Activated naive CD4-positive, alpha-beta T cell treated with anti-CD3 and anti-CD28 coated beads for 36 hours (primary cell): ENCODE measurements at regions not wholly inside any gene's neighbourhood (a gene's known extent, or its start where the extent isn't known, plus 50 kb on each side); places are given as distances from the start of the nearest gene placed in this dataset.

Source experiments
- CTCF ChIA-PET: fragments of 350-600 bp; sonication (Branson Sonifier 250); formaldehyde crosslinking; loops from one replicate; lab custom pipeline; 2021; ENCODE audit warnings: antibody characterized with exemption; lab: Charles Lee
- DNase-seq: peaks from one replicate; pipeline ENCODE4 v3.0.0-alpha.2; 2020
- H3K27ac Mint-ChIP-seq: one replicate; pipeline ENCODE4 v1.8.0; 2021; ENCODE audit warnings: mild to moderate bottlenecking, mixed read lengths
- H3K27me3 Mint-ChIP-seq: one replicate; pipeline ENCODE4 v1.8.0; 2021; ENCODE audit warnings: low read depth, mixed read lengths
- H3K36me3 Mint-ChIP-seq: one replicate; pipeline ENCODE4 v1.8.0; 2021; ENCODE audit warnings: low read depth, mixed read lengths
- H3K4me1 Mint-ChIP-seq: one replicate; pipeline ENCODE4 v1.8.0; 2021; ENCODE audit warnings: low read depth, mixed read lengths
- H3K4me3 Mint-ChIP-seq: one replicate; pipeline ENCODE4 v1.8.0; 2021; ENCODE audit warnings: mild to moderate bottlenecking, moderate library complexity, mixed read lengths
- H3K9me3 Mint-ChIP-seq: one replicate; pipeline ENCODE4 v1.8.0; 2021; ENCODE audit warnings: mixed read lengths
- intact Hi-C: fragments of 100-400 bp; cut with micrococcal nuclease; formaldehyde crosslinking; loops from one replicate; pipeline ENCODE4 v1.15.1; 2023

GRCh38 chrX:134747006-134747405, 50.0 kb downstream of the PABIR2 start:
- H3K27ac Mint-ChIP-seq = no peak overlapping the region
- CTCF ChIA-PET = no interaction called here
- H3K9me3 Mint-ChIP-seq = no peaks in the 10 kb centered on the region
- DNase-seq = no peak
- H3K27me3 Mint-ChIP-seq = no peaks in the 10 kb centered on the region
- H3K4me1 Mint-ChIP-seq = no peaks in the 10 kb centered on the region
- no peaks in the 10 kb centered on the region for H3K36me3 Mint-ChIP-seq
- no peak overlapping the region for H3K4me3 Mint-ChIP-seq
- intact Hi-C loops = no loop called here

- H3K36me3 Mint-ChIP-seq = no peaks in the 10 kb centered on the region
- no peaks in the 10 kb centered on the region for H3K4me1 Mint-ChIP-seq
- H3K4me3 Mint-ChIP-seq = no peak overlapping the region
- no peaks in the 10 kb centered on the region for H3K9me3 Mint-ChIP-seq
- intact Hi-C loops = no loop called here
- no peak for DNase-seq
- H3K27me3 Mint-ChIP-seq = no peaks in the 10 kb centered on the region
- CTCF ChIA-PET = no interaction called here
- no peak overlapping the region for H3K27ac Mint-ChIP-seq
These were observed 50.6 kb downstream of the PABIR2 start for GRCh38 chrX:134746410-134746785.

GRCh38 chrX:134745636-134746409, 51.2 kb downstream of the PABIR2 start:
- H3K27ac Mint-ChIP-seq = no peak overlapping the region
- DNase-seq = no peak
- no peaks in the 10 kb centered on the region for H3K27me3 Mint-ChIP-seq
- no peaks in the 10 kb centered on the region for H3K9me3 Mint-ChIP-seq
- no peak overlapping the region for H3K4me3 Mint-ChIP-seq
- CTCF ChIA-PET = no interaction called here
- intact Hi-C loops = no loop called here
- no peaks in the 10 kb centered on the region for H3K4me1 Mint-ChIP-seq
- H3K36me3 Mint-ChIP-seq = no peaks in the 10 kb centered on the region

GRCh38 chrX:134743091-134743490, 53.9 kb downstream of the PABIR2 start:
- no peaks in the 10 kb centered on the region for H3K4me1 Mint-ChIP-seq
- intact Hi-C loops = no loop called here
- H3K36me3 Mint-ChIP-seq = no peaks in the 10 kb centered on the region
- no peak overlapping the region for H3K27ac Mint-ChIP-seq
- peaks cover 2% of the 10 kb centered on the region for H3K27me3 Mint-ChIP-seq
- CTCF ChIA-PET = no interaction called here
- H3K9me3 Mint-ChIP-seq = no peaks in the 10 kb centered on the region
- DNase-seq = no peak
- H3K4me3 Mint-ChIP-seq = no peak overlapping the region

DNA sequence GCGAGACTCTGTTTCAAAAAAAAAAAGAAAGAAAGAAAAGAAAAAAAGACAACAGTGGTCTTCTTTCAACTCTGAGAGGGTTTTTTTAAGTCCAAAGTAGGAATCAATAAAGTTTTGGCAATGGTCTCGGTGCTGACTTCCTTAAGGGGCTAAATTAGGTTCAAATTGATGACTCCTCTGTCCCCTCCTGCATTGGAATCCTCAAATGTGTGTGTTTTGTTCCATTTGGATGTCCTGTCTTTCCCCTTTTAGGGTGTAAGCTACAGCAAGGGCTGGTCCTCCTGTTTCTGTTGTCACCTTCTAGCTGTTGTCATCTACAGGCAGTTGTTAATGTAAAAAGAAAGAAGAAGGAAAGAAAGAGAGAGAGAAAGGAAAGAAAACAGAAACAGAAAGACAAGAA, 54.4 kb downstream of the PABIR2 start:
- Mint-ChIP-seq H3K4me1 (no peaks in the 10 kb centered on the region), H3K4me3 (no peak overlapping the region), H3K9me3 (no peaks in the 10 kb centered on the region), H3K27ac (no peak overlapping the region), H3K27me3 (peaks cover 2% of the 10 kb centered on the region), H3K36me3 (no peaks in the 10 kb centered on the region)
- DNase-seq = no peak
- CTCF ChIA-PET = no interaction called here
- intact Hi-C loops = no loop called here

GRCh38 chrX:134741746-134742145, 55.3 kb downstream of the PABIR2 start:
- Mint-ChIP-seq H3K4me1 (no peaks in the 10 kb centered on the region), H3K36me3 (no peaks in the 10 kb centered on the region), H3K27me3 (peaks cover 2% of the 10 kb centered on the region), H3K9me3 (no peaks in the 10 kb centered on the region), H3K27ac (no peak overlapping the region), H3K4me3 (no peak overlapping the region)
- CTCF ChIA-PET = no interaction called here
- DNase-seq = no peak
- intact Hi-C loops = no loop called here

- no peaks in the 10 kb centered on the region for H3K36me3 Mint-ChIP-seq
- no peaks in the 10 kb centered on the region for H3K9me3 Mint-ChIP-seq
- intact Hi-C loops = no loop called here
- no peak overlapping the region for H3K27ac Mint-ChIP-seq
- H3K27me3 Mint-ChIP-seq = peaks cover 2% of the 10 kb centered on the region
- CTCF ChIA-PET = no interaction called here
- DNase-seq = no peak
- no peak overlapping the region for H3K4me3 Mint-ChIP-seq
- no peaks in the 10 kb centered on the region for H3K4me1 Mint-ChIP-seq
These were observed 57.8 kb downstream of the PABIR2 start for GRCh38 chrX:134738986-134739740.

DNA sequence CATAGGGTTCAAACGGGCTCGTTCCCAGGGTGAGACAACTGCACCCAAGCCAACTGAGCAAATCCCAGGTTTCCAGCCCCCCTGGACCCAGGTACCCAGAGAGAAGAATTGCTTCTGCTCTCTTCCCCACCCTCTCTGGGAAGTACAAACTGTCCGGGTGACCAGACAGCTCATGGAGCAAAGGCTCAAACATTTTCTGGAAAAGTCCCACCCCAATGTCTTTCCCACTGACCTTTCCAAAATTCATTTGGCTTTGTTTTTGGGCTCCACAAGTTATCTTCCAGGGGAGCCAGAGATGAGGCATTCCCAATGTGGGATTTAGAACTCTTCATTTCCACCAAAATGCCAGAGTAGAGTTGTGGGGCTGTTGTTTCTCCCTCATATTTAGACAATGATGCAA, 58.6 kb downstream of the PABIR2 start:
- Mint-ChIP-seq H3K36me3 (no peaks in the 10 kb centered on the region), H3K9me3 (no peaks in the 10 kb centered on the region), H3K27ac (no peak overlapping the region), H3K4me1 (no peaks in the 10 kb centered on the region), H3K27me3 (peaks cover 2% of the 10 kb centered on the region), H3K4me3 (no peak overlapping the region)
- CTCF ChIA-PET = no interaction called here
- DNase-seq = no peak
- intact Hi-C loops = no loop called here

DNA sequence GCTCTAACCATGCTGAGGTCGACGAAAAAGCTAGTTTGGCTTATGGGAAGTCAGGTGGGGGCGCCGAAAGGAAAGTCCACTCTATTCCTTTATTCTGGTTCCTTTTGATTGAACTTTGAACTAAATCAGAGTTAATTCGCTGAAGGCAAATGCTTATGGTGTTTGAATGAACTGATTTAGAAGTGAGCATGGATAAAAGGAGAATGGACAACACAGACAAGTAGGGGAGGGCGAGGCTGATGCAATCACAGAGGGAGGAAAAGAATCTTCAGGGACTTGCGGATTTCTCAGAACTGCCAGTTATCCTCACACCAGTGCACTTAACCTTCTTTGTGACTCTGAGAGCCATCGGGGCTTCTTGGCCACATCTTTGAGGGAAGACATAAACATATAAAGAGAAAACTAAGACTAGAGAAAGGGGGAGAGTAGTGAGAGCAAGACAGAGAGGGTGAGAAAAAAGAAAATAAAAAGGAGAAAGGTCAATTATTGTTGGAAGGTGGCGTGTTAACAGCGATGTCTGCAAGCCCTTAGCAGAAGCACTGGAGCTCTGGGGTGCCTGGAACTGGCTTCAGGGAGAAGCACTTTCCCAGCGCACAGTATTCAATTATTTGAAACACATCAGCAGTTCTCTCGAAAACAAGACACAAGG, 59.2 kb downstream of the PABIR2 start:
- CTCF ChIA-PET = no interaction called here
- no peaks in the 10 kb centered on the region for H3K36me3 Mint-ChIP-seq

GRCh38 chrX:134737061-134737460, 59.9 kb downstream of the PABIR2 start:
- Mint-ChIP-seq H3K36me3 (no peaks in the 10 kb centered on the region), H3K4me3 (no peak overlapping the region), H3K4me1 (no peaks in the 10 kb centered on the region), H3K27me3 (peaks cover 2% of the 10 kb centered on the region), H3K27ac (no peak overlapping the region), H3K9me3 (no peaks in the 10 kb centered on the region)
- CTCF ChIA-PET = no interaction called here
- DNase-seq = no peak
- intact Hi-C loops = no loop called here

More for the DNA sequence above, 59.2 kb downstream of the PABIR2 start:
- intact Hi-C loops = no loop called here
- no peak overlapping the region for H3K27ac Mint-ChIP-seq
- no peaks in the 10 kb centered on the region for H3K9me3 Mint-ChIP-seq
- no peak for DNase-seq
- H3K4me1 Mint-ChIP-seq = no peaks in the 10 kb centered on the region
- H3K4me3 Mint-ChIP-seq = no peak overlapping the region
- H3K27me3 Mint-ChIP-seq = peaks cover 2% of the 10 kb centered on the region

DNA sequence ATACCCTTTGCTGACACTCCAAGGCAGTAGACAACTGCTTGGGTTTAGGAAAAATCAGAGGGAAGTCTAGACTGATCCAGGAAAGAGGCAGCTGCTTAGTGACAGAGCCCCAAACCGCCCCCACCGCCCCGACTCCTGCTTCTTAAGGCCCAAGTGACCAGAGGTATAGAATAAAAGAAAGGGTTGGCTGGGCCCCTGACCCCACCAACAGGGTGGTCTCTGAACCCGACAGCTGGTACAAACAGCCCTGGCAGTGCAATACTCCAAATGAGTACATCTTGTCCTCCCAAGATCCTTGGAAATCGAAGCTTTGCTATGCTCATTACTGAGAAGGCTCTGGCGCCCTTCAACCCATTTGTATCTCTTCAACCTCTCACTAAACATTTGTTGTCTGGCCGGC, 60.6 kb downstream of the PABIR2 start:
- intact Hi-C loops = no loop called here
- Mint-ChIP-seq H3K4me3 (no peak overlapping the region), H3K9me3 (no peaks in the 10 kb centered on the region), H3K27ac (no peak overlapping the region), H3K4me1 (no peaks in the 10 kb centered on the region), H3K36me3 (no peaks in the 10 kb centered on the region), H3K27me3 (peaks cover 2% of the 10 kb centered on the region)
- CTCF ChIA-PET = no interaction called here
- DNase-seq = no peak

DNA sequence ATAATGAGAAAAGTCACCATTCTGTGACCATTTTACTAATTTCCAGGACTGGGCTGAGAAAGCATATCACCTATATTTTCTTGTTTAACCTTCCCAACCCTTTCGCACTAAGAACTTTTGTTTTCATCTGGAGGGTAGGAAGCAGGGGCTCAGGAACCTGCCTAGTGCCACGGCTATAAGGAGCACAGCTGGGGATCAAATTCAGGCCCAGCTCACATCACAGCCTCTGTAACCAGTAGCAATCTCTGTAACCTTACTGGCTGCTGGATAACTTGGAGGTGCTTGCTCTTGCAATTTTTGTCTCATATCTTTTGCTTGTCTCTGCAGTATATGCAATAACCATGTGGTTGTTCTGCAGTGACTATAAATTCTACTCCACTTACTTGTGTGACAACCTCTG, 62.0 kb downstream of the PABIR2 start:
- H3K27me3 Mint-ChIP-seq = no peaks in the 10 kb centered on the region
- no peak overlapping the region for H3K27ac Mint-ChIP-seq
- intact Hi-C loops = no loop called here
- no peak for DNase-seq
- CTCF ChIA-PET = no interaction called here
- H3K36me3 Mint-ChIP-seq = no peaks in the 10 kb centered on the region
- H3K4me3 Mint-ChIP-seq = no peak overlapping the region
- H3K4me1 Mint-ChIP-seq = no peaks in the 10 kb centered on the region
- H3K9me3 Mint-ChIP-seq = no peaks in the 10 kb centered on the region
